Liver (tissue), 3 donors: ENCODE measurements at regions not wholly inside any gene's neighbourhood (a gene's known extent, or its start where the extent isn't known, plus 50 kb on each side); places are given as distances from the start of the nearest gene placed in this dataset.

Source experiments
- ATF3 ChIP-seq: IDR thresholded peaks from 2 replicates; pipeline ENCODE4 v1.6.1; 2016; ENCODE audit warnings: antibody characterized with exemption
- EGR1 ChIP-seq, 2 donors: IDR thresholded peaks; 2 replicates each; pipeline ENCODE4 v1.6.1; 2016 to 2018; ENCODE audit warnings: antibody characterized with exemption in 2 of 2, low read depth in 2 of 2
- FOXA1 ChIP-seq: IDR thresholded peaks from 2 replicates; pipeline ENCODE4 v1.6.1; 2016; ENCODE audit warnings: antibody characterized with exemption
- GABPA ChIP-seq, 2 donors: IDR thresholded peaks in 1 of 2; conservative IDR thresholded peaks in 1 of 2; 2 replicates each; pipeline ENCODE4 v1.6.1; 2016; ENCODE audit warnings: antibody characterized with exemption in 2 of 2, mild to moderate bottlenecking in 1 of 2, moderate library complexity in 1 of 2
- HNF4A ChIP-seq, 2 donors: conservative IDR thresholded peaks; 2 replicates each; pipeline ENCODE4 v1.6.1; 2016; ENCODE audit warnings: antibody characterized with exemption in 2 of 2, mild to moderate bottlenecking in 2 of 2
- JUND ChIP-seq, 2 donors: IDR thresholded peaks; 2 replicates each; pipeline ENCODE4 v1.6.1; 2016; ENCODE audit warnings: antibody characterized with exemption in 2 of 2
- NR2F2 ChIP-seq: IDR thresholded peaks from 2 replicates; pipeline ENCODE4 v1.6.1; 2016; ENCODE audit warnings: antibody characterized with exemption
- RAD21 ChIP-seq, 2 donors: IDR thresholded peaks; 2 replicates each; pipeline ENCODE4 v1.6.1; 2016; ENCODE audit warnings: antibody characterized with exemption in 2 of 2, mild to moderate bottlenecking in 2 of 2
- SP1 ChIP-seq: IDR thresholded peaks from 2 replicates; pipeline ENCODE4 v1.6.1; 2018; ENCODE audit warnings: antibody characterized with exemption, mild to moderate bottlenecking
- TAF1 ChIP-seq: conservative IDR thresholded peaks from 2 replicates; pipeline ENCODE4 v1.6.1; 2016; ENCODE audit warnings: antibody characterized with exemption, mild to moderate bottlenecking
- TF ChIP-seq, protein P1 (sequence below): fragments of 150-350 bp; IDR thresholded peaks from 2 replicates; pipeline ENCODE4 v1.5.1; 2017; ENCODE audit warnings: improper control_type of control experiment, low read depth, low read length; ENCODE audit not compliant: missing input control
- TF ChIP-seq, protein P2 (sequence below): IDR thresholded peaks from 2 replicates; pipeline ENCODE4 v1.6.1; 2016; ENCODE audit warnings: antibody characterized with exemption
- donor health status: healthy.
- donor health status: healthy.

GRCh38 chr21:32090956-32091355 is 187.9 kb downstream of the MIS18A start:
- TF ChIP-seq, protein P1, sequence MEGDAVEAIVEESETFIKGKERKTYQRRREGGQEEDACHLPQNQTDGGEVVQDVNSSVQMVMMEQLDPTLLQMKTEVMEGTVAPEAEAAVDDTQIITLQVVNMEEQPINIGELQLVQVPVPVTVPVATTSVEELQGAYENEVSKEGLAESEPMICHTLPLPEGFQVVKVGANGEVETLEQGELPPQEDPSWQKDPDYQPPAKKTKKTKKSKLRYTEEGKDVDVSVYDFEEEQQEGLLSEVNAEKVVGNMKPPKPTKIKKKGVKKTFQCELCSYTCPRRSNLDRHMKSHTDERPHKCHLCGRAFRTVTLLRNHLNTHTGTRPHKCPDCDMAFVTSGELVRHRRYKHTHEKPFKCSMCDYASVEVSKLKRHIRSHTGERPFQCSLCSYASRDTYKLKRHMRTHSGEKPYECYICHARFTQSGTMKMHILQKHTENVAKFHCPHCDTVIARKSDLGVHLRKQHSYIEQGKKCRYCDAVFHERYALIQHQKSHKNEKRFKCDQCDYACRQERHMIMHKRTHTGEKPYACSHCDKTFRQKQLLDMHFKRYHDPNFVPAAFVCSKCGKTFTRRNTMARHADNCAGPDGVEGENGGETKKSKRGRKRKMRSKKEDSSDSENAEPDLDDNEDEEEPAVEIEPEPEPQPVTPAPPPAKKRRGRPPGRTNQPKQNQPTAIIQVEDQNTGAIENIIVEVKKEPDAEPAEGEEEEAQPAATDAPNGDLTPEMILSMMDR = no peak
- TF ChIP-seq FOXA1 (no peak), HNF4A (conservative IDR thresholded peaks at IDR 0.05) (no peak), SP1 (no peak), RAD21 (IDR thresholded peaks at IDR 0.05) (no peak), EGR1 (IDR thresholded peaks at IDR 0.05; ENCODE audit: low read depth in 2 of 2) (no peak), GABPA (IDR thresholded peaks at IDR 0.05 in 1 of 2, conservative IDR thresholded peaks at IDR 0.05 in 1 of 2) (no peak), JUND (IDR thresholded peaks at IDR 0.05) (no peak), ATF3 (no peak), NR2F2 (no peak), TAF1 (no peak)
- TF ChIP-seq, protein P2, sequence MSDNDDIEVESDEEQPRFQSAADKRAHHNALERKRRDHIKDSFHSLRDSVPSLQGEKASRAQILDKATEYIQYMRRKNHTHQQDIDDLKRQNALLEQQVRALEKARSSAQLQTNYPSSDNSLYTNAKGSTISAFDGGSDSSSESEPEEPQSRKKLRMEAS = no peak
